ENCODE measurements at regions not wholly inside any gene's neighbourhood (a gene's known extent, or its start where the extent isn't known, plus 50 kb on each side); places are given as distances from the start of the nearest gene placed in this dataset.
A peak's percentile ranks its signal among the peaks of the same experiment; 100 is the strongest.
"Not testable (repeated sequence)": the region's sequence is repeated elsewhere in the genome, so short reads cannot be mapped to it uniquely, and the experiment has no call there.

GRCh38 chr5:10885026-10885425, 124.0 kb upstream of the DAP start:
- no peak for TF ChIP-seq MAX (IDR thresholded peaks at IDR 0.05; ENCODE audit: low read depth, low read length)
- no peak for TF ChIP-seq CTCF (IDR thresholded peaks at IDR 0.05; ENCODE audit: low read depth, low read length)
- TF ChIP-seq POLR2A (IDR thresholded peaks at IDR 0.05; ENCODE audit: extremely low read depth, insufficient read length), result no peak
- no peak for TF ChIP-seq MYC (IDR thresholded peaks at IDR 0.05; ENCODE audit: low read depth, low read length)
- DNase-seq (ENCODE audit: low read depth), result peak; percentile 51
- H3K4me3 ChIP-seq (ENCODE audit: low read depth, low read length), result no peak overlapping the region

- H3K4me3 ChIP-seq (ENCODE audit: low read depth, low read length); DNase-seq (ENCODE audit: low read depth): not testable (repeated sequence)
These were observed 122.9 kb upstream of the DAP start for GRCh38 chr5:10883945-10884344.

- DNase-seq (ENCODE audit: low read depth), result no peak
- H3K4me3 ChIP-seq (ENCODE audit: low read depth, low read length), result no peak overlapping the region
- TF ChIP-seq POLR2A (IDR thresholded peaks at IDR 0.05; ENCODE audit: extremely low read depth, insufficient read length) (no peak), MAX (IDR thresholded peaks at IDR 0.05; ENCODE audit: low read depth, low read length) (no peak), CTCF (IDR thresholded peaks at IDR 0.05; ENCODE audit: low read depth, low read length) (no peak), MYC (IDR thresholded peaks at IDR 0.05; ENCODE audit: low read depth, low read length) (no peak)
These were observed 119.9 kb upstream of the DAP start for GRCh38 chr5:10880934-10881333.

GRCh38 chr5:10876996-10877395, 116.0 kb upstream of the DAP start:
- not testable (repeated sequence) for H3K4me3 ChIP-seq (ENCODE audit: low read depth, low read length)
- peak; percentile 27 for DNase-seq (ENCODE audit: low read depth)

- H3K4me3 ChIP-seq (ENCODE audit: low read depth, low read length), result no peak overlapping the region
- TF ChIP-seq MYC (IDR thresholded peaks at IDR 0.05; ENCODE audit: low read depth, low read length) (peak; percentile 94), POLR2A (IDR thresholded peaks at IDR 0.05; ENCODE audit: extremely low read depth, insufficient read length) (no peak), MAX (IDR thresholded peaks at IDR 0.05; ENCODE audit: low read depth, low read length) (peak; percentile 93)
- peak; percentile 90 for DNase-seq (ENCODE audit: low read depth)
These were observed 115.1 kb upstream of the DAP start for GRCh38 chr5:10876006-10876744.

- DNase-seq (ENCODE audit: low read depth), result peak; percentile 95
- no peak; the same call in none of the 2 replicates for TF ChIP-seq MAX (IDR thresholded peaks at IDR 0.05; ENCODE audit: low read depth, low read length)
- peak; percentile 80 for TF ChIP-seq MYC (IDR thresholded peaks at IDR 0.05; ENCODE audit: low read depth, low read length)
- H3K4me3 ChIP-seq (ENCODE audit: low read depth, low read length), result no peak overlapping the region
These were observed 114.3 kb upstream of the DAP start for GRCh38 chr5:10875201-10875768.

- no peak overlapping the region for H3K4me3 ChIP-seq (ENCODE audit: low read depth, low read length)
- no peak for DNase-seq (ENCODE audit: low read depth)
- TF ChIP-seq MAX (IDR thresholded peaks at IDR 0.05; ENCODE audit: low read depth, low read length), result no peak
- no peak for TF ChIP-seq POLR2A (IDR thresholded peaks at IDR 0.05; ENCODE audit: extremely low read depth, insufficient read length)
- no peak for TF ChIP-seq CTCF (IDR thresholded peaks at IDR 0.05; ENCODE audit: low read depth, low read length)
- TF ChIP-seq MYC (IDR thresholded peaks at IDR 0.05; ENCODE audit: low read depth, low read length), result no peak
These were observed 113.5 kb upstream of the DAP start for GRCh38 chr5:10874541-10874940.

- no peak overlapping the region for H3K4me3 ChIP-seq (ENCODE audit: low read depth, low read length)
- DNase-seq (ENCODE audit: low read depth), result no peak
- TF ChIP-seq MAX (IDR thresholded peaks at IDR 0.05; ENCODE audit: low read depth, low read length) (no peak), POLR2A (IDR thresholded peaks at IDR 0.05; ENCODE audit: extremely low read depth, insufficient read length) (no peak), CTCF (IDR thresholded peaks at IDR 0.05; ENCODE audit: low read depth, low read length) (no peak), MYC (IDR thresholded peaks at IDR 0.05; ENCODE audit: low read depth, low read length) (no peak)
These were observed 109.8 kb upstream of the DAP start for GRCh38 chr5:10870791-10871190.
